22Rv1 (cell line): ENCODE measurements at regions not wholly inside any gene's neighbourhood (a gene's known extent, or its start where the extent isn't known, plus 50 kb on each side); places are given as distances from the start of the nearest gene placed in this dataset.

Experiments used
- CTCF ChIP-seq: fragments of 450-650 bp; IDR thresholded peaks from 2 replicates; pipeline ENCODE4 v1.5.1; 2017; ENCODE audit warnings: mild to moderate bottlenecking
- ZFX ChIP-seq: fragments of 450-650 bp; IDR thresholded peaks from 2 replicates; pipeline ENCODE4 v1.6.1; 2017; ENCODE audit warnings: antibody characterized with exemption, borderline replicate concordance

GRCh38 chr5:101561018-101561417 is 657.9 kb upstream of the ST8SIA4 start:
- no peak for TF ChIP-seq CTCF
- no peak for TF ChIP-seq ZFX
